GM21423 (cell line): ENCODE measurements at regions not wholly inside any gene's neighbourhood (a gene's known extent, or its start where the extent isn't known, plus 50 kb on each side); places are given as distances from the start of the nearest gene placed in this dataset.
"Not testable (repeated sequence)": the region's sequence is repeated elsewhere in the genome, so short reads cannot be mapped to it uniquely, and the experiment has no call there.

Source experiments
- ATAC-seq: cut with Tn5 transposase; IDR thresholded peaks from one replicate; pipeline ENCODE4 v1.9.1; 2021; ENCODE audit warnings: mild to moderate bottlenecking, moderate library complexity; ENCODE audit not compliant: unreplicated experiment

GRCh38 chr4:19187691-19188090 lies 1064.0 kb upstream of the SLIT2 start:
- ATAC-seq, result no peak

- no peak for ATAC-seq
Observed at GRCh38 chr4:19187096-19187495, 1064.6 kb upstream of the SLIT2 start.

- not testable (repeated sequence) for ATAC-seq
Observed at GRCh38 chr4:19181631-19182030, 1070.1 kb upstream of the SLIT2 start.

- ATAC-seq, result no peak
Observed at GRCh38 chr4:19178835-19179234, 1072.9 kb upstream of the SLIT2 start.

GRCh38 chr4:19177616-19178015 lies 1074.1 kb upstream of the SLIT2 start:
- no peak for ATAC-seq

- no peak for ATAC-seq
Observed at GRCh38 chr4:19171832-19172231, 1079.9 kb upstream of the SLIT2 start.

GRCh38 chr4:19167311-19167710 lies 1084.4 kb upstream of the SLIT2 start:
- no peak for ATAC-seq

- no peak for ATAC-seq
Observed at GRCh38 chr4:19164334-19164733, 1087.4 kb upstream of the SLIT2 start.

- no peak for ATAC-seq
Observed at GRCh38 chr4:19159874-19160273, 1091.8 kb upstream of the SLIT2 start.

- ATAC-seq, result no peak
Observed at GRCh38 chr4:19158107-19158809, 1093.4 kb upstream of the SLIT2 start.

- ATAC-seq, result no peak
Observed at GRCh38 chr4:19156786-19157185, 1094.9 kb upstream of the SLIT2 start.

- ATAC-seq, result no peak
Observed at GRCh38 chr4:19155568-19155967, 1096.1 kb upstream of the SLIT2 start.

- ATAC-seq, result not testable (repeated sequence)
Observed at GRCh38 chr4:19154267-19154666, 1097.4 kb upstream of the SLIT2 start.

GRCh38 chr4:19152264-19152663 lies 1099.4 kb upstream of the SLIT2 start:
- ATAC-seq, result no peak

GRCh38 chr4:19151684-19152083 lies 1100.0 kb upstream of the SLIT2 start:
- ATAC-seq, result no peak

- ATAC-seq, result no peak
Observed at GRCh38 chr4:19146038-19146437, 1105.7 kb upstream of the SLIT2 start.

- peak; percentile 55 for ATAC-seq
Observed at GRCh38 chr4:19135895-19136633, 1114.5 kb upstream of the LCORL start.

GRCh38 chr4:19134685-19135084 lies 1113.1 kb upstream of the LCORL start:
- ATAC-seq, result no peak

GRCh38 chr4:19133315-19133714 lies 1111.8 kb upstream of the LCORL start:
- ATAC-seq, result no peak

- ATAC-seq, result no peak
Observed at GRCh38 chr4:19130866-19131265, 1109.3 kb upstream of the LCORL start.

- ATAC-seq, result no peak
Observed at GRCh38 chr4:19128176-19128575, 1106.6 kb upstream of the LCORL start.

- no peak for ATAC-seq
Observed at GRCh38 chr4:19126903-19127302, 1105.3 kb upstream of the LCORL start.
